ENCODE measurements at regions not wholly inside any gene's neighbourhood (a gene's known extent, or its start where the extent isn't known, plus 50 kb on each side); places are given as distances from the start of the nearest gene placed in this dataset.

GRCh38 chr7:4444106-4444505, 238.0 kb upstream of the FOXK1 start:
- intact Hi-C loops (cut with DNase I; ENCODE audit: low total_unique reads), result no loop called here
- TF ChIP-seq CTCF (IDR thresholded peaks at IDR 0.05 in 8 of 11, conservative IDR thresholded peaks at IDR 0.05 in 3 of 11), result no peak
- TF ChIP-seq POLR2A (IDR thresholded peaks at IDR 0.05), result no peak
- H3K4me3 ChIP-seq, result no peak overlapping the region
- no peaks in the 10 kb centered on the region for H3K9me3 ChIP-seq
- no peaks in the 10 kb centered on the region for H3K36me3 ChIP-seq
- H3K4me1 ChIP-seq, result no peaks in the 10 kb centered on the region
- H3K27ac ChIP-seq, result no peak overlapping the region
- 36 to 83% (median 64%) methylated on average over 1 of the region's 1 CpG for WGBS, 5 donors
- DNase-seq, result no peak
- no peaks in the 10 kb centered on the region for H3K27me3 ChIP-seq (replicated peaks in 1 of 7)

- H3K4me3 ChIP-seq, result no peak overlapping the region
- DNase-seq, result no peak
- H3K9me3 ChIP-seq, result peaks cover 0 to 4% (median 0%) of the 10 kb centered on the region in 8 donors
- 92 to 100% (median 95%) methylated on average over 2 of the region's 2 CpGs for WGBS, 5 donors
- no peaks in the 10 kb centered on the region for H3K36me3 ChIP-seq
- TF ChIP-seq POLR2AphosphoS5 (IDR thresholded peaks at IDR 0.05) (no peak), CTCF (IDR thresholded peaks at IDR 0.05 in 8 of 11, conservative IDR thresholded peaks at IDR 0.05 in 3 of 11) (no peak), POLR2A (IDR thresholded peaks at IDR 0.05) (no peak)
- no peaks in the 10 kb centered on the region for H3K4me1 ChIP-seq
- no peak overlapping the region for H3K27ac ChIP-seq
- no peaks in the 10 kb centered on the region for H3K27me3 ChIP-seq (replicated peaks in 1 of 7)
- intact Hi-C loops (cut with DNase I; ENCODE audit: low total_unique reads), result no loop called here
Measured at GRCh38 chr7:4445777-4446176, 236.3 kb upstream of the FOXK1 start.

GRCh38 chr7:4449263-4449662, 232.8 kb upstream of the FOXK1 start:
- no peak for DNase-seq
- no peak for TF ChIP-seq POLR2A (IDR thresholded peaks at IDR 0.05)
- no peak for TF ChIP-seq CTCF (IDR thresholded peaks at IDR 0.05 in 8 of 11, conservative IDR thresholded peaks at IDR 0.05 in 3 of 11)
- TF ChIP-seq POLR2AphosphoS5 (IDR thresholded peaks at IDR 0.05), result no peak
- H3K9me3 ChIP-seq, result peaks cover 0 to 4% (median 0%) of the 10 kb centered on the region in 8 donors
- no peak overlapping the region for H3K27ac ChIP-seq
- intact Hi-C loops (cut with DNase I; ENCODE audit: low total_unique reads), result no loop called here
- WGBS, 5 donors, result 87 to 96% (median 89%) methylated on average over 10 of the region's 10 CpGs
- H3K36me3 ChIP-seq, result no peaks in the 10 kb centered on the region
- no peaks in the 10 kb centered on the region for H3K27me3 ChIP-seq (replicated peaks in 1 of 7)
- H3K4me1 ChIP-seq, result no peaks in the 10 kb centered on the region
- no peak overlapping the region for H3K4me3 ChIP-seq

- H3K9me3 ChIP-seq, result peaks cover 0 to 4% (median 0%) of the 10 kb centered on the region in 8 donors
- H3K4me1 ChIP-seq, result no peaks in the 10 kb centered on the region
- WGBS, 5 donors, result 89 to 100% (median 93%) methylated on average over 2 of the region's 2 CpGs
- no peaks in the 10 kb centered on the region for H3K27me3 ChIP-seq (replicated peaks in 1 of 7)
- H3K27ac ChIP-seq, result no peak overlapping the region
- intact Hi-C loops (cut with DNase I; ENCODE audit: low total_unique reads), result no loop called here
- H3K4me3 ChIP-seq, result no peak overlapping the region
- no peak for DNase-seq
- no peak for TF ChIP-seq CTCF (IDR thresholded peaks at IDR 0.05 in 8 of 11, conservative IDR thresholded peaks at IDR 0.05 in 3 of 11)
- no peak for TF ChIP-seq POLR2AphosphoS5 (IDR thresholded peaks at IDR 0.05)
- TF ChIP-seq POLR2A (IDR thresholded peaks at IDR 0.05), result no peak
- H3K36me3 ChIP-seq, result no peaks in the 10 kb centered on the region
Measured at GRCh38 chr7:4450483-4450882, 231.6 kb upstream of the FOXK1 start.
